Neuronal stem cell (in vitro differentiated cells): ENCODE measurements at regions not wholly inside any gene's neighbourhood (a gene's known extent, or its start where the extent isn't known, plus 50 kb on each side); places are given as distances from the start of the nearest gene placed in this dataset.

Experiments used
- DNase-seq: peaks from one replicate; pipeline ENCODE4 v3.0.0-alpha.2; 2013; ENCODE audit warnings: low spot score
- H2AFZ ChIP-seq: one replicate; pipeline ENCODE4 v1.6.1; 2013; ENCODE audit warnings: mild to moderate bottlenecking, low read length, inconsistent platforms
- H2AK5ac ChIP-seq: 2 replicates; pipeline ENCODE4 v1.6.1; 2013; ENCODE audit warnings: low read depth, mild to moderate bottlenecking, inconsistent platforms, low read length, moderate library complexity, mixed read lengths
- H2BK120ac ChIP-seq: 2 replicates; pipeline ENCODE4 v1.6.1; 2013; ENCODE audit warnings: low read depth, mild to moderate bottlenecking, inconsistent platforms, low read length, moderate library complexity, mixed read lengths
- H2BK12ac ChIP-seq: one replicate; pipeline ENCODE4 v1.6.1; 2013; ENCODE audit warnings: low read length, inconsistent platforms
- H2BK15ac ChIP-seq: 2 replicates; pipeline ENCODE4 v1.6.1; 2013; ENCODE audit warnings: mild to moderate bottlenecking, low read length, inconsistent platforms, mixed read lengths
- H2BK5ac ChIP-seq: one replicate; pipeline ENCODE4 v1.6.1; 2013; ENCODE audit warnings: inconsistent platforms, mild to moderate bottlenecking, low read length, moderate library complexity
- H3K14ac ChIP-seq: one replicate; pipeline ENCODE4 v1.6.1; 2013; ENCODE audit warnings: low read length, inconsistent platforms
- H3K18ac ChIP-seq: 2 replicates; pipeline ENCODE4 v1.6.1; 2013; ENCODE audit warnings: low read length, inconsistent platforms
- H3K23ac ChIP-seq: 2 replicates; pipeline ENCODE4 v1.6.1; 2013; ENCODE audit warnings: low read depth, mild to moderate bottlenecking, mixed read lengths, low read length, inconsistent platforms; ENCODE audit not compliant: poor library complexity
- H3K27ac ChIP-seq: replicated peaks from 3 replicates; pipeline ENCODE4 v1.5.1; 2013; ENCODE audit warnings: low read length, inconsistent platforms
- H3K27me3 ChIP-seq, 3 experiments: 2 replicates each; pipeline ENCODE4 v1.6.1; 2013; ENCODE audit warnings: low read length in 3 of 3, mild to moderate bottlenecking in 2 of 3, inconsistent platforms in 1 of 3, low read depth in 1 of 3, mixed read lengths in 1 of 3, moderate library complexity in 1 of 3; ENCODE audit not compliant: control insufficient read depth in 3 of 3, insufficient read depth in 3 of 3
- H3K36me3 ChIP-seq, 2 donors: replicated peaks in 1 of 2; 2 replicates each; pipeline ENCODE4 v1.6.1; 2013; ENCODE audit warnings: low read length in 2 of 2; ENCODE audit not compliant: control insufficient read depth in 2 of 2, insufficient read depth in 2 of 2
- H3K4ac ChIP-seq: 2 replicates; pipeline ENCODE4 v1.6.1; 2013; ENCODE audit warnings: inconsistent platforms, mild to moderate bottlenecking, low read length, moderate library complexity
- H3K4me1 ChIP-seq, 2 donors: 1 replicate in 1 of 2; 2 replicates in 1 of 2; pipeline ENCODE4 v1.6.1; 2013; ENCODE audit warnings: low read length in 2 of 2, low read depth in 1 of 2; ENCODE audit not compliant: control insufficient read depth in 2 of 2, insufficient read depth in 1 of 2
- H3K4me2 ChIP-seq: one replicate; pipeline ENCODE4 v1.6.1; 2013; ENCODE audit warnings: mild to moderate bottlenecking, low read length, inconsistent platforms; ENCODE audit not compliant: insufficient read depth, poor library complexity, severe bottlenecking
- H3K4me3 ChIP-seq, 2 donors: 2 replicates each; pipeline ENCODE4 v1.5.1; 2013; ENCODE audit warnings: low read length in 2 of 2, mild to moderate bottlenecking in 2 of 2, inconsistent platforms in 1 of 2, moderate library complexity in 1 of 2
- H3K79me1 ChIP-seq: one replicate; pipeline ENCODE4 v1.6.1; 2013; ENCODE audit warnings: low read depth, mild to moderate bottlenecking, inconsistent platforms, low read length, moderate library complexity
- H3K9ac ChIP-seq: one replicate; pipeline ENCODE4 v1.6.1; 2013; ENCODE audit warnings: mild to moderate bottlenecking, low read depth, low read length, inconsistent platforms; ENCODE audit not compliant: poor library complexity
- H3K9me3 ChIP-seq, 2 donors: replicated peaks in 1 of 2; 2 replicates each; pipeline versions ENCODE3 to v1.6.1; 2013; ENCODE audit warnings: low read length in 2 of 2, mild to moderate bottlenecking in 2 of 2, inconsistent platforms in 1 of 2, low read depth in 1 of 2, mixed read lengths in 1 of 2, moderate library complexity in 1 of 2; ENCODE audit not compliant: control insufficient read depth in 2 of 2, insufficient read depth in 1 of 2
- H4K8ac ChIP-seq: one replicate; pipeline ENCODE4 v1.6.1; 2013; ENCODE audit warnings: low read depth, mild to moderate bottlenecking, inconsistent platforms, low read length, moderate library complexity
- H4K91ac ChIP-seq: one replicate; pipeline ENCODE4 v1.6.1; 2013; ENCODE audit warnings: low read length, low read depth, mild to moderate bottlenecking, inconsistent platforms; ENCODE audit not compliant: poor library complexity
- WGBS, 2 donors: extraction: QIAGEN DNeasy Blood & Tissue Kit; methylation state at CpG; one replicate each; pipeline ENCODE4 v1.1.7; 2013; ENCODE audit warnings: missing lambda C conversion rate in 2 of 2, mixed read lengths in 1 of 2; ENCODE audit not compliant: insufficient read length in 2 of 2, insufficient replicate concordance in 1 of 2; ENCODE audit errors: extremely low coverage in 2 of 2; 5-methylcytosine and 5-hydroxymethylcytosine counted together

- no peak overlapping the region for H2BK12ac ChIP-seq
- DNase-seq: no peak
- H3K36me3 ChIP-seq: no peaks in the 10 kb centered on the region
- H3K9me3 ChIP-seq: no peaks in the 10 kb centered on the region
- H2AFZ ChIP-seq: no peak overlapping the region
- no peak overlapping the region for H3K4me3 ChIP-seq
- WGBS, 2 donors: no CpG with 5 or more reads among the region's 7 CpGs
- H4K91ac ChIP-seq: no peak overlapping the region
- H4K8ac ChIP-seq: no peak overlapping the region
- no peaks in the 10 kb centered on the region for H3K79me1 ChIP-seq
- no peak overlapping the region for H2BK120ac ChIP-seq
- H3K27ac ChIP-seq: no peak overlapping the region
- no peaks in the 10 kb centered on the region for H3K4me1 ChIP-seq
- no peaks in the 10 kb centered on the region for H3K27me3 ChIP-seq
- no peak overlapping the region for H2BK15ac ChIP-seq
- H3K14ac ChIP-seq: no peak overlapping the region
- no peak overlapping the region for H2BK5ac ChIP-seq
- H3K4me2 ChIP-seq: no peak overlapping the region
- H3K9ac ChIP-seq: no peak overlapping the region
- no peak overlapping the region for H3K4ac ChIP-seq
- no peak overlapping the region for H3K18ac ChIP-seq
- no peak overlapping the region for H3K23ac ChIP-seq
- H2AK5ac ChIP-seq: no peak overlapping the region
Measured at GRCh38 chr9:29778281-29778849, 2205.1 kb upstream of the C9orf72 start.

DNA sequence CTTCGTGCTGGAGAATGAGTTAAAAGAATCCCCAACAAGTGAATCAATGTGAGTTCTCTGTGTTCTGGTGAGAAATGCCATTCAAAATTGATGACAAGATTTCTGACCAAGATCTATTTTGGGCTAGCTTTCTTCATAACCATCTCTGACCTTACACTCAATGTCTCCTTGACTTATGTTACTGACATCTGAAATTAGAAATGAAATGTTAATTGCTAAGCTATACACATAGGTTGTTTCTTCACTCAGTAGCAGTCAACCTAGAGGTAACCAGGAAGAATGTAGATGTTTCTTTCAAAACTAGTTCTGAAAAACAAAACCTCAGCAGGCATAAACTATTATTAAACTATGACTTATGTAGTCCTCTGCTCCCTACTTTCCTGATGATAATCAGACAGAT lies 2220.7 kb upstream of the C9orf72 start:
- no peaks in the 10 kb centered on the region for H3K36me3 ChIP-seq
- no peak overlapping the region for H2BK5ac ChIP-seq
- H4K8ac ChIP-seq: no peak overlapping the region
- no peak overlapping the region for H2AFZ ChIP-seq
- no peak overlapping the region for H3K4me3 ChIP-seq
- no peak overlapping the region for H3K9ac ChIP-seq
- no peak overlapping the region for H3K23ac ChIP-seq
- no peak overlapping the region for H4K91ac ChIP-seq
- no peak overlapping the region for H2AK5ac ChIP-seq
- H3K4me2 ChIP-seq: no peak overlapping the region
- no peaks in the 10 kb centered on the region for H3K27me3 ChIP-seq
- no peak for DNase-seq
- no peak overlapping the region for H2BK12ac ChIP-seq
- H3K18ac ChIP-seq: no peak overlapping the region
- no peaks in the 10 kb centered on the region for H3K9me3 ChIP-seq
- no peak overlapping the region for H3K4ac ChIP-seq
- H3K27ac ChIP-seq: no peak overlapping the region
- H2BK15ac ChIP-seq: no peak overlapping the region
- H2BK120ac ChIP-seq: no peak overlapping the region
- H3K14ac ChIP-seq: no peak overlapping the region
- H3K4me1 ChIP-seq: no peaks in the 10 kb centered on the region
- no peaks in the 10 kb centered on the region for H3K79me1 ChIP-seq
- WGBS, 2 donors: no CpG with 5 or more reads among the region's 1 CpG

GRCh38 chr9:29796291-29796952 lies 2223.1 kb upstream of the C9orf72 start:
- Histone ChIP-seq H2BK120ac (no peak overlapping the region), H3K4me3 (no peak overlapping the region), H2AFZ (no peak overlapping the region), H3K14ac (no peak overlapping the region), H3K9ac (no peak overlapping the region), H3K18ac (no peak overlapping the region), H4K8ac (no peak overlapping the region), H3K4me1 (no peaks in the 10 kb centered on the region), H2AK5ac (no peak overlapping the region), H3K27ac (no peak overlapping the region), H2BK15ac (no peak overlapping the region), H3K4me2 (no peak overlapping the region), H4K91ac (no peak overlapping the region), H3K79me1 (no peaks in the 10 kb centered on the region), H3K27me3 (no peaks in the 10 kb centered on the region), H2BK12ac (no peak overlapping the region), H2BK5ac (no peak overlapping the region), H3K36me3 (no peaks in the 10 kb centered on the region), H3K23ac (no peak overlapping the region), H3K9me3 (no peaks in the 10 kb centered on the region), H3K4ac (no peak overlapping the region)
- no CpG with 5 or more reads among the region's 2 CpGs for WGBS, 2 donors
- DNase-seq: no peak

GRCh38 chr9:29798599-29798998 lies 2225.3 kb upstream of the C9orf72 start:
- Histone ChIP-seq H2BK120ac (no peak overlapping the region), H2AK5ac (no peak overlapping the region), H3K4me2 (no peak overlapping the region), H3K27me3 (no peaks in the 10 kb centered on the region), H4K91ac (no peak overlapping the region), H3K9ac (no peak overlapping the region), H4K8ac (no peak overlapping the region), H3K14ac (no peak overlapping the region), H3K4ac (no peak overlapping the region), H3K36me3 (no peaks in the 10 kb centered on the region), H3K18ac (no peak overlapping the region), H2BK12ac (no peak overlapping the region), H2BK5ac (no peak overlapping the region), H2BK15ac (no peak overlapping the region), H2AFZ (no peak overlapping the region), H3K4me1 (no peaks in the 10 kb centered on the region), H3K27ac (no peak overlapping the region), H3K9me3 (no peaks in the 10 kb centered on the region), H3K23ac (no peak overlapping the region), H3K79me1 (no peaks in the 10 kb centered on the region), H3K4me3 (no peak overlapping the region)
- WGBS, 2 donors: no CpG with 5 or more reads among the region's 1 CpG
- DNase-seq: no peak
